KG1 (cell line): ENCODE measurements at regions not wholly inside any gene's neighbourhood (a gene's known extent, or its start where the extent isn't known, plus 50 kb on each side); places are given as distances from the start of the nearest gene placed in this dataset.

Experiments
- DNase-seq: peaks from one replicate; lab custom pipeline; 2025; lab: John Stamatoyannopoulos, UW

DNA sequence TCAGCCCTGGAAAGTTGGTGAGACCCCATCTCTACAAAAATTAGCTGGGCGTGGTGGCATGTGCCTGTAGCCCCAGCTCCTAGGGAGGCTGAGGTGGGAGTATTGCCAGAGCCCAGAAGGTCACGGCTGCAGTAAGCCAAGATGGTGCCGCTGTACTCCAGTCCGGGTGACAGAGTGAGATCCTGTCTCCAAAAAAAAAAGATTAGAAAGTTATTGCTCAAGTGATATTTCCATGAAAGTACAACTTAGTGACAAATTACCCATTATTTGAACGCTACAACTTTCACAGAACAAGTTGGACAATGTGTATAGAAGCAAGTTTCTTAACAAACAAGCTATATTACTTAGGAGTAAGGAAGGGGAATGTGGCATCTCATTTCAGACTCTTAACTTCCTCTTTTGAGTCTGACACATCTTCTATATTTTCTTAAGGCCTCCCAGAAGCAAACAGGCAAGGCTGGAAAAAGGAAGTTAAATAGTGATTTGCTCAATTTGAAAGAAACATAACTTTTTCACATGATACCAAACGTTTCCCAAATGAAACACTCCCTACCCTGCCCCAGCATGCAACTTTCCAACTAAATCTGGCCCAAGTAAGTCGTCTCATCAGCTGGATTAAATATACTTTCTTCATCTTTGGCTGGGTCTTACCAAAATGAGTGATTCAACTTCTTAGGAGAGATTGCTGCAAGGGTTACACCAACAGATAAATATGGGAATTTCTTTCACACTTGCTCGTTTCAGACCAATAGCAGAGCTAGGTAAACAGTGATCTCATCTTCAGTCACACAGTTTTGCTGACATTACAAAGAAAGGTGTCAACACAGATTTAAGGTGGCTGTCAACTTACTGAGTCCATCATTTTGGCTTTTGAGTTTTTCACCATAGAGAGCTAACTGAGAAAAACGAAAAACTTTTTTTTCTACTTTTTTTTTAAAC lies 66.3 kb upstream of the KLF6 start:
- DNase-seq: peak; percentile 42

DNA sequence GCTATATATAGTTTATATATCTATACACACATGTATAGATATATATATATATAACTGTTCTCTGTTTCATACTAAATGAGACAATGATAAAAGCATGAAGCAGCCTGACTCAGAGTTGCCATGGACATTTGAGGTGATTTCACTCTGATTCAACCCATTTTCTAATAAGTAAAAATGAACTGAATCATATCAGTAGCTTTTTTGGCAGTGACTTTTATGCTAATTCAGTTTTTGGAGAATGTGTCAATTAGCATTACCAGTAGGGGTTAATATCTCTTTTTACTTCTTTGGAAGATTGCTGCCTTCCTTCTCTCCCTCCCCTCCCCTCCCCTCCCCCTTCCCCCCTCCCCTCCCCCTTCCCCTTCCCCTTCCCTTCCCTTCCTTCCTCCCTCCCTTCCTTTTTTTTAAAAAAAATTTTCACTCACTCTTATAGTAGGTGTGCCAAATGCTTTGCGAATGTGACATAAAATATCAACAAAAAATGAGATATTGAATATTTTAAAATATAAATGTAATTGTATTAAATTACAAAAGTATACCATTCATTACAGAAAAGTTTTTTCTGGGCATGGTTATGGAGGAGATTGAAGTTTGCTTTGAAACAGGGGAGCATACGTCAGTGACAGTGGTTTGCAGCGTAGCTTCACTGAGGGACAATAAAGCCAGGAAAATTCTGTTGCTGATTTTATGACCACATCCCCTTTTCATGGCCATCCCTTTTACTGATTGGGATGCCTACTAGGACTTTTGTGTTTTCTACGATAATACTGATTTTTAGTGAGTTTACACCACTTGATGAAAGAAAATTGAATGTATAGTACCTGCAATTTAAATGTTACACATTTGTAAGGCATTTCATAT lies 64.0 kb upstream of the KLF6 start:
- DNase-seq: no peak

DNA sequence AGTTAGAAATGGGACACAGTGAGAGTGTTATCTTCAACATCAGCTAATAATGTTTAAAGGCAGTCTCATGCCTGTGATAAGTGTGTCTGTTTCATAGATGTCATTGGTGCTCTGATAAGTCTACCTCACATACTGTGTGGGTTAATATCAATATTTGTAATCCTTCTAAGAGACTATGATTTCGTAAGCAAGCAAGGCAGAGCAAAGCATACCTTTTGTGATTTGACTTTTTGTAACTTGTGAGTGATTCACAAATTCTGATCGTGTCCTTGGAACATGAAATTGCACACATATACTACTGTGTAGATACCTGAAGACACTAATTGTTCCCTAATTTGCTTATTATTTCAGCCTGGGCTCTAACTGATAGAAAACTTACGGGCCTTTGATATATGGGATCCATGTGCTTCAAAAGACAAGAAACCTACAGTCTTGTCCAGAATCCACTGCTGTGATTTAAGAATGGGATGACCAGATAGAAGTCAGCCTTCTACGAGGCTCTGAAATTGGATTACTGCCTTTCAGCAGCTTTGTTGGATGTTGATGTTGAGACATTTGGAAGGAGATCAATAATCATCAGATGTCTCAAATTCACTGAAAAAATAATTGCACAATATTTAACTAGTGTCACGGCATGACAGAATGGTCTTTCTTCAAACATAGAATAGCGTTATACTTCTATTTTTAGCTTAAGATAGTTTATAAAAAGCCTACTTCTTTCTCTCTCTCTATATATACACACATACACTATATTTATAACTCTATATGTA lies 63.2 kb upstream of the KLF6 start:
- DNase-seq: no peak

DNA sequence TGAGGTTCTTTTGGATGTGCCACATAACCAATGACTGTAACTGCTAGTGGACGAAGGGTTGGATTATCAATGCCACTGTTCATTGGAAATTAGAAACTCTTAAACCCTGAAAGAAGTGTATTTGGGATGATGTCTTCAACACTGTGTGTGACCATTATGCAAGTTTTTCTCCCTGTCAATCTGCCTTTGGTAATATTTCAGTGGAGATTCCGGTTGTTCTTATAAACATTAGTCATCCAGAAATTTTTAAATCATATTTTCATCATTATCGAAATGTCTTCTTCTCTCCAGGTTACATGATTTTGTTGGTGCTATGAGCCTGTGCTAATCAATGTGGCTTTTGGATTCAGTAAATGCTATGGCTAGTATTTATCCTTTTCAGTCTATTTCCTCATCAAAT lies 61.7 kb upstream of the KLF6 start:
- no peak for DNase-seq

DNA sequence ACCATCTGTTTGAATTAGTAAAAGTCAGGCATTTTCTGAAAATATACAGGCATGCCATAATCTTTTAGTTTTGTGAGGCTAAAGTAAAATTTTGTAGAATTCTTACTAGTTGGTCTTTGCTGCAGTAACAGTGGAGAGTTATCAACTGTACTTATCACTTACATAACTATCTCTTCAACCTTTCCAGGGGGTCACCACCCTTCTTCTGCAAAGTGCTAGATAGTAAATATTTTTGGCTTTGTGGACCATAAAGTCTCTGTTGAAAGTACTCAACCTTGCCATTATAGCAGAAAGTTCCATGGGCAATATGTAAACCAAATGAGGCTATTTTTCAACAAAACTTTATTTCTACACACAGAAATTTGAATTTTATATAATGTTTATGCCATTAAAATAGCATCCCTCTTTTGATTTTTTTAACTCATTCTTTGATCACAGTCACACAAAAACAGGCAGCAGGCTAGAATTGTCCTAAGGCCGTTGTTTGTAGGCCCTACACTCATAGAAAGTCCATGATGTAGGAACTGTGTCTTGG lies 59.5 kb upstream of the KLF6 start:
- DNase-seq: no peak

DNA sequence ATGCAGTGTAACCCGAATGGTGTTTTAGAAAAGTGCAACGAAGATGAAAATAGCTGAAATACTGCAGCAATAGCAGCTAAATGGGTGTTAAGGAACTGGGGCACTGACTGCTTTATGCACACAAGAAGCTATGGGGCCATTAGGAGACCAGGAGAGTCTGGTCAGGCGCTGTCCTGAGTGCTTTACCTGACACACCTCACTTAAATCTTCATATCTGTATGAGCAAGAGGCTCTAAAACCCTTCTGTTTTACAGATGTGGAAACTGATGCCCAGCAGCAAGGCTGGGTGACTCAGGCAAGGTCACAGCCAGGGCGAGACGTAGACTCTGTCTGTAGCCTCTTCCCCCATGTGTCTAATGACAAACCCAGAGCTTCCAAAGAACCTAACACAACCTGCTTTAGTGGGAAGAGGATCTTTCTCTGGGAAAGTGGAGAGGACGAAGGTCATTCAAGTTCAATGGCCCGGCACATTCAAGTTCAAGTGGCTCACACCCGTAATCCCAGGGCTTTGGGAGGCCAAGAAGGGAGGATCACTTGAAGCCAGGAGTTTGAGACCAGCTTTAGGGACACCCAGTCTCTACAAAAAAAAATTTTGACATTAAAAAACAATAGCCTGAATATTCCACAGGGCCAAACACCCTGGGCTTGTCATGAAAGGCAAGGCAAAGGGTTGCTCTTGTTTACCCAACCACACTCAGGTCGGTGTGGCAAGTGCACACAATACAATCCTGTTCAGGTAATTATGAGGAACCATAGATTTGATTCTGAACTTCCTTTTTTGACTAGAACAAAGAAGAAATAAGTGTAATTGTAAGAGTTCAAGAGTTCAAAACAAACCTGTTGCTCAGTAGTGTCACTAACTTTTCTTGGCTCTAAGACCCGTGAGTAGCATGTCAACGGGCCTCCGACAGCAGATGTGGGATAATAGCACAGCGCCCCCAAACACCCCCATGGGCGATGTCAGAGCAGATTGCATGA lies 53.7 kb upstream of the KLF6 start:
- DNase-seq: no peak

DNA sequence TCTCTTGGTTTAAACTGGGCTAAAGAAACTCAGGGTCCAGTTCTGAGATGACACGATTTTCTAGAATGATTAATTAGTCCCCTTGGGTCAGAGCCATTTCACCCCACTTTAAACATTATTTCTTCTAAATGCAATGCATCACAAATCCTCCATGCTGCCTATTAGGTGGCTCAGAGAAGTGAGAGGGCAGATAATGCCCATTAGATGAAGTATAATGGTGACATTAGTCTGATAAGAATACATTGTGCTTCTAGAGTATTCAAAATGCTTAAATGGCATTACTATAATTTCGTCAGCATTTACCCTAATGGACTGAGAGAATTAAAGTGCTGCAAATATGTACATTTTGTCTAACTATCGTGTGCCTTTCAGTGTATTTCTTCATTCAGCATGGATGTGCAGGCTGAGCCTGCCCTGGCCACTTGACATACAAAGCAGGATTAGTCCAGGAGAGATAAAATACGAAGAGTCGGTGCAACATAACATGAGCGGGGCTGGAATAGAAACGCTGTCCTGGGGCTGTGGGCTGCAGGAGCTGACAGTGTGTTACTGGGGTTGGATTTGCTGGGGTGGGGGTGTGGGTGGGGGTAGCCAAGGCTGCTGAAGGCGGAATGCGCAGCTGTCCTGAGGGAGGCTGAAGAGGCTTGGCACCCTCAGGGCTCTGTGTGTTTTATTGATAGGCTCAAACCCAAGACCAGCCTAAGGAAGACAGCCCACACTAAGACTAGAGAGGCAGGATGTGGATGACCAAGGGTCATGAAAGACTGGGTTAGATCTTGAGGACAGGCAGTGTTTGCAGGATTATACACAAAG lies 52.8 kb upstream of the KLF6 start:
- no peak for DNase-seq

DNA sequence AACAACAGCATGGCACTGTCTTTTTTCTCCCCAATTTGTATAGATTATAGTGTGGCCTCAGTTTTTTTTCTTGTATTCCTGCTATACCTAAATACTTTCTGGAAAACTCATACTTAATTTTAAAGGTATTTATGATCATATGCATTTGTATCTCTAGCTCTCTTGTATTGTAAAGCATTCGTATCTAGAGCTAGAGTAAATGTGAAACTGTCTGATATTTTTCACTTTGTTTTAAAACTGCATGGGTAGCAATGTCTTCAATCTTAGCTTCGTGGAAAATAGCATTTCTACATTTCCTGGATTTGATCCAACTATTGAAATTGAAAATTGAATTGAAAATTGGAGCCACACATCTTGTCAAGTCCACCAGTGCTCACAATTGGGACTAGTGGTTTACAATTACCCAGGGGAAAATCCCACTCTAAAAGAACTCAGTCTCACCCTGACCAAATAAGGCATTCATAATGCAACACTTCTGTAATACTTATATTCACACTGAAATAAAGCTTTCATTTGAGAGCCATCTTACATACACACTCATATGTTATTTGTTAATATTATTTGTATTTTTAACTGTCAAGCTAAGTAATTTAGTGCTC lies 51.3 kb upstream of the KLF6 start:
- DNase-seq: no peak

DNA sequence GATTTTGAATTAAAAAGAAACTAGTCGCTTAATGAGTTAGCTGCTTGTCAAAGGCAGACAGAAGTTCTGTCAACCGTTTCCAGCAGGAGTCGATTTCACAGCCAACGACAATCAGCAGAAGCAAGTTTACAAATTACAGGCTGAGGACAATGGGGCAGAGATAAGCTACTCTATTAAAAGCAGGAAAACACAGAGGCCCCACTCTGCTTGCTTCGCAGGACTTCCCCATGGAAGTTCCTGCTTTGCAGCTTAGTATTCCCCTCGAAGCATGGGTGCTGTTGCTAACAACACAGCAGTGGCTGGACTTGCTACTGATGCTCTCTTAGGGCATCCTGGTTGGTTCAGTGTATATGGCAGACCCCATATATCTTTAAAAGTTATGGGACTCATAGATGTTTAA lies 50.8 kb upstream of the KLF6 start:
- no peak for DNase-seq

DNA sequence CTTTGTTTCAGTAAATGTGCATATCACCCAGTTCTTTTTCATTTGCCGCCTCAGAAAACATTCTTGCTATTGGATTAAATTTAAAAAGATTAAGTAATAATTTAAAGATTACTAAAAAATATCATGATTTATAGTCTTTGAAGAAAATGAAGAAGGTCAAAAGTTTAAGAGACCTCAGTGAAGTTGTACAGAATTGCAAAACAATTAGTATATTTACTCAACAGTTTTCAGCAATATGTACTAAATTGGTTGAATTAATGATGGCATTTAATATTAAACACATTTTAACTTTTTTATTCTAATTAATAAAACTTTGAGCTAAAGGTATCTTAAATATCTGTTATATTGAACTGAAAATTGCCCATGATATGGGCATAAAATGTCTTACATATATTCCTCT lies 49.9 kb upstream of the KLF6 start:
- DNase-seq: no peak
